GM23248 (cell line): ENCODE measurements at regions not wholly inside any gene's neighbourhood (a gene's known extent, or its start where the extent isn't known, plus 50 kb on each side); places are given as distances from the start of the nearest gene placed in this dataset.

ENCODE experiments used
- EZH2 ChIP-seq: fragments of 200-600 bp; sonication (generic); IDR thresholded peaks from 2 replicates; pipeline ENCODE4 v1.6.1; 2018; ENCODE audit warnings: antibody characterized with exemption, mild to moderate bottlenecking; ENCODE audit not compliant: insufficient read depth, poor library complexity, severe bottlenecking
- EZH2phosphoT487 ChIP-seq: fragments of 200-600 bp; sonication (generic); IDR thresholded peaks from 2 replicates; pipeline ENCODE4 v1.6.1; 2018; ENCODE audit warnings: antibody characterized with exemption, moderate library complexity, mild to moderate bottlenecking, low read depth; ENCODE audit not compliant: insufficient read depth

- TF ChIP-seq EZH2 (no peak), EZH2phosphoT487 (no peak)
These were observed 183.4 kb upstream of the TANK start for GRCh38 chr2:160976797-160977196.
